Mucosa of descending colon (tissue), 3 donors: ENCODE measurements at regions not wholly inside any gene's neighbourhood (a gene's known extent, or its start where the extent isn't known, plus 50 kb on each side); places are given as distances from the start of the nearest gene placed in this dataset.
A peak's percentile ranks its signal among the peaks of the same experiment; 100 is the strongest.
"Not testable (repeated sequence)": the region's sequence is repeated elsewhere in the genome, so short reads cannot be mapped to it uniquely, and the experiment has no call there.

ENCODE experiments used
- ATAC-seq: fragments of 200-7000 bp; cut with Tn5 transposase; one replicate; pipeline ENCODE4 v1.9.1; 2020; ENCODE audit warnings: mild to moderate bottlenecking, moderate library complexity
- DNase-seq, 3 donors: peaks; one replicate each; pipeline ENCODE4 v3.0.0-alpha.2; 2020
- H3K36me3 ChIP-seq: fragments of 200-600 bp; one replicate; pipeline ENCODE4 v1.8.0; 2021; ENCODE audit warnings: low read depth, mild to moderate bottlenecking
- H3K4me1 ChIP-seq: fragments of 200-600 bp; one replicate; pipeline ENCODE4 v1.8.0; 2021; ENCODE audit warnings: low read depth, mild to moderate bottlenecking
- H3K4me3 ChIP-seq: fragments of 200-600 bp; one replicate; pipeline ENCODE4 v1.8.0; 2021; ENCODE audit warnings: mild to moderate bottlenecking
- H3K9me3 ChIP-seq: fragments of 200-600 bp; one replicate; pipeline ENCODE4 v1.8.0; 2021; ENCODE audit warnings: mild to moderate bottlenecking
- intact Hi-C, 2 donors: fragments of 100-400 bp; cut with DNase I in 1 of 2; cut with micrococcal nuclease in 1 of 2; formaldehyde crosslinking; loops; one replicate each; pipeline versions ENCODE4 v1.11.0 to v1.11.1; 2022; cut with DNase I, micrococcal nuclease
- TF ChIP-seq, protein P1 (sequence below): fragments of 200-600 bp; IDR thresholded peaks from one replicate; pipeline ENCODE4 v1.8.0; 2022; ENCODE audit warnings: antibody characterized with exemption, mild to moderate bottlenecking
- donor health status: DM: no; HTN: no; CAD: no; lungs with moderate emphysema.
- donor health status: DM: no; HTN: no; CAD: no.
- donor health status: DM: no; HTN: yes; CAD: no.

DNA sequence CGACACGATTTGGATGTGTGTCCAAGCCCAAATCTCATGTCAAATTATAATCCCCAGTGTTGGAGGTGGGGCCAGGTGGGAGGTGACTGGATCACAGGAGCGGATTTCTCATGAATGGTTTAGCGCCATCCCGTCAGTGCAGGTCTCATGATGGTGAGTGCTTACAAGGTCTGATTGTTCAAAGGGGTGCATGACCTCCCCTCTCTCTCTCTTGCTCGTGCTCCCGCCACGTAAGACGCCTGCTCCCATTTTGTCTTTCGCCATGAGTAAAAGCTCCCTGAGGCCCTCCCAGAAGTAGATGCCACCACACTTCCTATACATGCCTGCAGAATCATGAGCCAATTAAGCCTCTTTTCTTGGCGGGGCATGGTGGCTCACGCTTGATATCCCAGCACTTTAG, 71.5 kb upstream of the NANOS1 start:
- intact Hi-C loops, result no loop called here

DNA sequence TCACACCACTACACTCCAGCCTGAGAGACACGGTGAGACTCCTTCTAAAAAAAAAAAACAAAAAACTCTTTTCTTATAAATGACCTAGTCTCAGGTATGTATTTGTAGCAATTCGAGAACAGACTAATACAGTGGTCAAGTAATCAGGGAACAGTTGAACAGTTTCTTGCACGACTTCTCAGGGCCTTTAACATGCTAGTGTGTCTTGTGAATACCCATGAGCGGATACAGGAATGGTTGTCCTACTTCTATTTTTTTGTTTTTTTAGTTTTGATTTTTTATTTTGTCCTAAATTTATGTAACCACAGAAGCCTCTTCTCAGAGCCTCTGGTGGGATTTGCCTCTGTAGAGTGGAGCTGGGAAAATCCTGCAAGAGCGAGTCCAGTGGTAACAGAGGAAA, 71.0 kb upstream of the NANOS1 start:
- no peak for DNase-seq
- TF ChIP-seq, protein P1, sequence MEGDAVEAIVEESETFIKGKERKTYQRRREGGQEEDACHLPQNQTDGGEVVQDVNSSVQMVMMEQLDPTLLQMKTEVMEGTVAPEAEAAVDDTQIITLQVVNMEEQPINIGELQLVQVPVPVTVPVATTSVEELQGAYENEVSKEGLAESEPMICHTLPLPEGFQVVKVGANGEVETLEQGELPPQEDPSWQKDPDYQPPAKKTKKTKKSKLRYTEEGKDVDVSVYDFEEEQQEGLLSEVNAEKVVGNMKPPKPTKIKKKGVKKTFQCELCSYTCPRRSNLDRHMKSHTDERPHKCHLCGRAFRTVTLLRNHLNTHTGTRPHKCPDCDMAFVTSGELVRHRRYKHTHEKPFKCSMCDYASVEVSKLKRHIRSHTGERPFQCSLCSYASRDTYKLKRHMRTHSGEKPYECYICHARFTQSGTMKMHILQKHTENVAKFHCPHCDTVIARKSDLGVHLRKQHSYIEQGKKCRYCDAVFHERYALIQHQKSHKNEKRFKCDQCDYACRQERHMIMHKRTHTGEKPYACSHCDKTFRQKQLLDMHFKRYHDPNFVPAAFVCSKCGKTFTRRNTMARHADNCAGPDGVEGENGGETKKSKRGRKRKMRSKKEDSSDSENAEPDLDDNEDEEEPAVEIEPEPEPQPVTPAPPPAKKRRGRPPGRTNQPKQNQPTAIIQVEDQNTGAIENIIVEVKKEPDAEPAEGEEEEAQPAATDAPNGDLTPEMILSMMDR, result no peak
- intact Hi-C loops, result no loop called here
- ATAC-seq, result no peak
- H3K9me3 ChIP-seq, result no peaks in the 10 kb centered on the region
- H3K4me1 ChIP-seq, result no peaks in the 10 kb centered on the region
- H3K36me3 ChIP-seq, result no peaks in the 10 kb centered on the region
- no peak overlapping the region for H3K4me3 ChIP-seq

More for the DNA sequence above, 71.5 kb upstream of the NANOS1 start:
- Histone ChIP-seq H3K9me3 (no peaks in the 10 kb centered on the region), H3K4me3 (no peak overlapping the region), H3K36me3 (no peaks in the 10 kb centered on the region), H3K4me1 (no peaks in the 10 kb centered on the region)
- TF ChIP-seq, protein P1, result no peak
- ATAC-seq (no peak), DNase-seq (no peak)

DNA sequence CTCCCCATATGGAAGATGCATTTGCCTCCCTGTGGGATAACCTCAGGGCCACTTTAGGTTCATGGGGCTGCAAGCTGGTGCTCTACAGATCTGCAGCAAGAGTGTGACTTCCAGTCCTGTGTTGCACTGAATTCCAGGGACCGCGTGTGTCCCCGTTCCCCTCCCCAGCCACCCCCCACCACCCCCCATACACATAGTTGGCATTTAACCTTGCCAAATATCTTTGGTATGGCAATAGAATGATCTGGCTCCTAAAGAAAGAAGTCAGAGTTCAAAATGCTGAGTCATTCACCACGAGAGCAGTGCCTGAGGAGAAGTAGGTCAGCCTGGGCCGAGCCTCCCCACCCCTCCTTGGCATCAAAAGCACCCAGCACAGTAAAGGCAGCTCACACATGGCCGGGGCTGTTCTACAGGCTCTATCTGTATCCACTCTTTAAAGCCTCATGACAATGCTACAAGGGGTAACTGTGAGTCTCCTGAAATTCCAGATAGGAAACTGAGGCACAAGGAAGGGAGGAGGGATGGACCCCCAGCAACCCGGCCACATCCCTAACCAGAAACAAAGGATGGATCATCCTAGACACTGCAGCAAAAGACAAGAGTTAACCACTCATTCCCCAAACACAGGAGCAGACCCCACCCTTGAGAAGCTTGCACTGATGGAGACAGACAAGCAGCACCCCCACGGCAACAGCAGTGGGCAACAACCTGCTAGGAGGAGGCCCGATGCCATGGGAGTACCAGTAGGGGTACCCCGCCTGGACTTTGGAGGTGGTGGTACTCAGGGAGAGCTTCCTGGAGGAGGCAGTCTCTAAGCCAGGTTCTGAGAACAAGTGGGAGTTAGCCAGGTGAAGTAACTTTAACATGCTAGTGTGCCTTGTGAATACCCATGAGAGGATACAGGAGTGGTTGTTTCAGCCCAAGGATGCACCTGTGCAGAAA, 70.3 kb upstream of the NANOS1 start:
- peak in 1 of 3 donors; percentile 23 for DNase-seq
- no peaks in the 10 kb centered on the region for H3K4me1 ChIP-seq
- ATAC-seq, result peak; percentile 55
- no peaks in the 10 kb centered on the region for H3K9me3 ChIP-seq
- TF ChIP-seq, protein P1, result no peak
- no peaks in the 10 kb centered on the region for H3K36me3 ChIP-seq
- no peak overlapping the region for H3K4me3 ChIP-seq
- intact Hi-C loops, result no loop called here

DNA sequence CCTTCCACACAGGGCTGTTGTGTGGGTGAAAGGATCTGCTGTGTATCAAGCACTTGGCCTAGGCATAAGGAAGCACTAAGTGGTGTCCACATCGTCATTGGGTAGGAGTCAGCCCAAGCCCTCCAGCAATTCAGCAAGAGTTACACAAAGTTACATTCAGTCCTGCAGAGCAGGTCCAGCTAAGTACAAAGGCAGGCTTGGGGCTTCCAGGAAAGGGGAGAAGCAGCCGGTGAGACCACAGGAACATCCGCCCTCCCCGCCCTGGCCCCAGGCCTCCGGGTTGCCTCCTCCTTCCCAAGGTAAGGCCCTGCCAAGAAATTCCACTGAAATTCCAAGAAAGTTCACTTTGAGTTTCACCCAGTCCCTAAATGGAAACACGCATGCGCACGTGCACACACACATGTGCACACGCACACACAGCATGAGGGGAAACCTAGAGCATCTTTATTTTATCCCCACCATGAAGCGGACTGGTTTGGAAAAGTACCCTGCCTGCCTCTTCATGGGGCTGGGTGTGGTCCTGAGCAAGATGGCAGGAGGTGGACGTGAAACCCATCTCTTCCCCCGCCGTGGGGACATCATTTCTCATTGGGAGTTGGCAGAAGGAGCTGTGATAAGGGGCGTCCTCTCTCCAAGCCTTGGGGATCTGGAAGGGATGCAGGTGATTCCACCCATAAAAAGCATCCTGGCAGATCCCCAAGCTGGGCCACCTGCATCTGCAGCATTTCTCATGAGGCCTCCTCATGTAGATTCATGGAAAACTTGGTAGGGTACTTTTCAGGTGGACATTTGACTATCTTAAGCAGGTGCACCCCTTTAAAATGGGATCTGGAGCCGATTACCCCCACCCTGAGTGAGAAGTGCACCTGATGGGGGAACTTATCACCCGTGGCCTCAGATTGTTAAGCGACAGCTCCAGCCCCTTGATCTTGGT, 69.1 kb upstream of the NANOS1 start:
- H3K4me1 ChIP-seq, result no peaks in the 10 kb centered on the region
- DNase-seq (no peak), ATAC-seq (no peak)
- intact Hi-C loops, result no loop called here
- H3K36me3 ChIP-seq, result no peaks in the 10 kb centered on the region
- TF ChIP-seq, protein P1, result no peak
- H3K9me3 ChIP-seq, result no peaks in the 10 kb centered on the region
- H3K4me3 ChIP-seq, result no peak overlapping the region

GRCh38 chr10:118961436-118961835, 68.1 kb upstream of the NANOS1 start:
- no peak for ATAC-seq
- Histone ChIP-seq H3K4me3 (no peak overlapping the region), H3K4me1 (no peaks in the 10 kb centered on the region), H3K9me3 (no peaks in the 10 kb centered on the region), H3K36me3 (no peaks in the 10 kb centered on the region)
- intact Hi-C loops, result no loop called here
- DNase-seq, result no peak
- TF ChIP-seq, protein P1, result no peak

GRCh38 chr10:118962331-118962868, 67.1 kb upstream of the NANOS1 start:
- intact Hi-C loops, ATAC-seq: not testable (repeated sequence)

More at GRCh38 chr10:118962331-118962868, 67.1 kb upstream of the NANOS1 start:
- H3K9me3 ChIP-seq, H3K36me3 ChIP-seq, H3K4me1 ChIP-seq, H3K4me3 ChIP-seq, DNase-seq: not testable (repeated sequence)
